ENCODE measurements at regions not wholly inside any gene's neighbourhood (a gene's known extent, or its start where the extent isn't known, plus 50 kb on each side); places are given as distances from the start of the nearest gene placed in this dataset.
"Not testable (repeated sequence)": the region's sequence is repeated elsewhere in the genome, so short reads cannot be mapped to it uniquely, and the experiment has no call there.

- DNase-seq = no peak
Measured at GRCh38 chr21:20207335-20207734, 790.9 kb upstream of the NCAM2 start.

- no peak for DNase-seq
Measured at GRCh38 chr21:20215959-20216358, 782.2 kb upstream of the NCAM2 start.

DNA sequence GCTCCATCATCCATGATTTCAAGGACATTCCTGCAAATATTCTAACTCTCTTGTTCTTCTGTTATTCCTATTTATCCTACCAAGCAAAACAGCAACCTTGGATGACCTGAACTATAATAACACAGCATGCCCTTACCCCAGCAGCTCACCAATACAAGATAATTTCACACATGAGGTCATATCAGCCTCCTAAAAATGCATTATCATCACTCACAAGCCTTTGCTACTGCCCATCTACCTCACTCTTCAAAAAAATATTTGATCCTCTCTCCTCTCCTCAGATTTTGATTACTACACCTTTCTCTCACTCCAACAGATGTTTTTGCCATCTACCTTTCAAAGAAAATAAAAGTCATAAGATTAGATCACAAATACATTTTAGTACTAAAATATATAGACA, 777.6 kb upstream of the NCAM2 start:
- DNase-seq = no peak

GRCh38 chr21:20221981-20222380, 776.2 kb upstream of the NCAM2 start:
- DNase-seq = not testable (repeated sequence)

GRCh38 chr21:20236649-20237048, 761.6 kb upstream of the NCAM2 start:
- DNase-seq = not testable (repeated sequence)

GRCh38 chr21:20249401-20249800, 748.8 kb upstream of the NCAM2 start:
- no peak for DNase-seq

DNA sequence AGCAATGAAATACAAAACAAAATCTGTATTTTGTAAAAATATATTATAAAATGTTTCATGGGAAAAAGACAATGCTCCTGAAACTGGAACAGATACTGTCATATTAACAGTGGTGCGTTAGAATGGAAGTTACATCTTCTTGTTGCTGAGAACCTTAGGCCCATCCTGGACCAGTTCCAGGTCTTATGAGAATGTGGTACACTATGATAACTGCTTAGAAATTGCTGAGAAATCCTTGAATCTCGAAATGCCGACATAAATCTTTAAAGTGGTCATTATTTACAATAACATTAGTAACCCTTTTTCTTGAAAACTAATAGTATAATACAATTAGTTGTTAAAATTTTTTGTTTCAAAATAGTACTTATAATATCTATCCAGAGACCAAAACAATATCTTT, 747.9 kb upstream of the NCAM2 start:
- no peak for DNase-seq

GRCh38 chr21:20253261-20253660, 744.9 kb upstream of the NCAM2 start:
- no peak for DNase-seq

DNA sequence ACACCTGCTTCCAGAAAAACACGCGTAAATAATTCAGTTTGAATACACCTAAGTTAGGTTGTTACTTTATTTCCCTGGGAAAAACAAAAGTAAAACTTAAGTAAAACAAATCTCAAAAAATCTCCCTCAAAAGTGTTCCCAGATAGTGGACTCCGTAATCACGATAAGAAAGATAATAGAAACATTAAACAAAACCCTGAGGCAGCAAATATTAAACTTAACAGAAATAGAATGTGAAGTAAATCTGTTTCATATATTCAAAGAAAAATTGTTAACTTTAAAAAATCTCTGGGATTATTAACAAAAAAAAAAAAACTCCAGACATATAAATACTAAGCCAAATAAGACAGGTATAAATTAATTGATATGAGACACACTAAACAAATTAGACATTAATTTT, 743.2 kb upstream of the NCAM2 start:
- no peak for DNase-seq

DNA sequence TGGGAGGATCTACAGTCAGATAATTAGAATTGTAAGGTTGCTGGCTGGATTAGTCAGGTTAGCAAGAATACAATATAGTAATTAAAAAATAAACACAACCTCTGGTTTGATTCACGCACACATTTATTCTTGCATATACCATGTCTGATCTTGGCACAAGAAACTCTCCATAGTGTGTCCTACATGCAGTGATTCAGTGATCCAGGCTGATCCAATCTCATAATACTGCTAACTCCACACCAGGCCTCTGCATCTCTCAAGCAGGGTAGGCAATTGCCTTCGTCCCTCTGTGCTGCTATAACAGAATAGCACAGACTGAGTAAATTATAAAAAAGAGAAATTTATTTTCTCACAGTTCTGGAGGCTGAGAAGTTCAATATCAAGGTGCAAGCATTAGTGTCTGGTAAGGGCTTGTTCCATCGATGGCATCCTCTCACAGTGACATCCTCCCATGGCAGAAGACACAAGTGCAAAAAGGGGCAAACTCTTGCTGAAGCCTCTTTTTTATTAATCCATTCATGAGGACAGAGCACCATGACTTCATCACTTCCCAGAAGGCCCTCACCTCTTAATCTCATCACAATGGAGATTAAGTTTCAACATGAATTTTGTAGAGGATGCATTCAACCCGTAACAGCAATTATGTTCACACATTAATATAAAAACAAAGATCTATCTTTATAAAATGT, 741.0 kb upstream of the NCAM2 start:
- DNase-seq = no peak

- no peak for DNase-seq
Measured at GRCh38 chr21:20258542-20258941, 739.7 kb upstream of the NCAM2 start.

GRCh38 chr21:20259031-20259867, 739.0 kb upstream of the NCAM2 start:
- DNase-seq = no peak

- no peak for DNase-seq
Measured at GRCh38 chr21:20260124-20260523, 738.1 kb upstream of the NCAM2 start.

GRCh38 chr21:20261364-20261763, 736.8 kb upstream of the NCAM2 start:
- no peak for DNase-seq

DNA sequence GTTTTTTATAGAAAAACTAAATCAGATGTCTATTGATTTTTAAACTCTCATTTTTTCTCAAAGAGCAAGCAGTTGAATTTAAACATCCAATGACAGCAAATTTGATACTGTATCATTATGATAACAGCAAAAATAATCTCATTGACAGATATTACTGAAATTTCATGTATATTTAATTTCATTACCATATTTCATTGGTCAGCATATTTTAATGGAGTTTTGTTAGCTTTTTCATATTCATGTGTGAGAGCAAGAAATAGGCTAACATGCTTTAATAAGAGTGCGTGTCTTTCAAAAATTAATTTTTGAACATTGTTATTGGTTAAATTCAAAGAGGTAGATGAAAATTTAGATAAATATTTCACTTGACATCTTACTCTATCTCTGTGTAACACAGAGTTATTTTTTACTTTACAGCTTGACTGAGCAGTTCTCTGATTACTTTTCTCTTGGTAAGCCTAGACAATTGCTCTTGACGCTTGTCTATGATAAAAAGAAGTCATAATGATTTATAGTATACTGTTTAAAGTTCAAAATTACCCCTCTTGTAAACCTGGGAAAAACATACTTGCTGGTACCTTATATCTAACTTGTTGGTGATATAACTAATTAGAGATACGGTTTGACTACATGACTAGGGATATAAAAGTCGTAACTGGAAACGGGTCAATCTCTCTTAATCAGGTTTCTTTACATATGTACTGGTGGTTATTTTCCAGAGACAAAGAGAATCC, 732.3 kb upstream of the NCAM2 start:
- DNase-seq = no peak

- no peak for DNase-seq
Measured at GRCh38 chr21:20266441-20266710, 731.8 kb upstream of the NCAM2 start.

GRCh38 chr21:20270365-20271055, 727.7 kb upstream of the NCAM2 start:
- no peak for DNase-seq

- DNase-seq = no peak
Measured at GRCh38 chr21:20272791-20273362, 725.3 kb upstream of the NCAM2 start.

DNA sequence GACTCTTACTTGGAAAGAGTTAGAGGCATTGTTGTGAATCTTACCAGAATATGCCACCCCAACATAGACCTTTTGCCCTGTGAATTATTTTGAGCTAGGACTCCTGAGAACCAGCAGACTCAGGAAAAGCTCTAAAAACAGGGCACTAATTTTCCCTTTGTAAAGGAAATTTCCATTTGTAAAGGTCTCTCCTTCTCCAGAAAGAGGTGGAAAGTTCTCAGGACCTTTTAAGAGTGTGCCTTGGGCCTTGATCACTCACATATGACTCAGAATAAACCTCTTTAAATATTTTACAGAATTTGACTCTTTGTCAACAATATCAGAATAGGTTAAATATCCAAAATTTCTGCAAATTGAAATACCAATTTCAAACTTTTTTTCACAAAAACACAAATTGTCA, 721.8 kb upstream of the NCAM2 start:
- DNase-seq = no peak

DNA sequence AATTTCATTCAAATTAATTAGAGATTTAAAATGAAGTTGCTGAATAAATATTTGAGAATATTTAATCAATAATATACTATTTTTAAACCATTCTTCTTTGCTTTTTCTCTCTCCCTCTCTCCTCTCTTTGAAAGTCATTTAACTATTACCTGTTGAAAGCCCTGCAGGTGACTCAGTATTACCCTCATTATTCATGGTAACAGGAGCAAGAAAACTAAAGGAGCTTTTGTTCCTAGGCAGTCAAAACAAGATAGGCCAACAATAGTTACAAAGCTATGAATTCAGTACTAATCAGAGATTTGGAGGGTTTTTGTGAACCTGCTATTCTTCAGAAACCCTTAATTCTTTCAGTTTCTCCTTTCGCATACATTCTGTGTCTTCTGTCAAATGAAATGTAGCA, 721.3 kb upstream of the NCAM2 start:
- no peak for DNase-seq

- no peak for DNase-seq
Measured at GRCh38 chr21:20283836-20284235, 714.4 kb upstream of the NCAM2 start.

GRCh38 chr21:20292280-20292679, 705.9 kb upstream of the NCAM2 start:
- no peak for DNase-seq

GRCh38 chr21:20292854-20293253, 705.4 kb upstream of the NCAM2 start:
- not testable (repeated sequence) for DNase-seq
